ENCODE measurements at regions not wholly inside any gene's neighbourhood (a gene's known extent, or its start where the extent isn't known, plus 50 kb on each side); places are given as distances from the start of the nearest gene placed in this dataset.

DNA sequence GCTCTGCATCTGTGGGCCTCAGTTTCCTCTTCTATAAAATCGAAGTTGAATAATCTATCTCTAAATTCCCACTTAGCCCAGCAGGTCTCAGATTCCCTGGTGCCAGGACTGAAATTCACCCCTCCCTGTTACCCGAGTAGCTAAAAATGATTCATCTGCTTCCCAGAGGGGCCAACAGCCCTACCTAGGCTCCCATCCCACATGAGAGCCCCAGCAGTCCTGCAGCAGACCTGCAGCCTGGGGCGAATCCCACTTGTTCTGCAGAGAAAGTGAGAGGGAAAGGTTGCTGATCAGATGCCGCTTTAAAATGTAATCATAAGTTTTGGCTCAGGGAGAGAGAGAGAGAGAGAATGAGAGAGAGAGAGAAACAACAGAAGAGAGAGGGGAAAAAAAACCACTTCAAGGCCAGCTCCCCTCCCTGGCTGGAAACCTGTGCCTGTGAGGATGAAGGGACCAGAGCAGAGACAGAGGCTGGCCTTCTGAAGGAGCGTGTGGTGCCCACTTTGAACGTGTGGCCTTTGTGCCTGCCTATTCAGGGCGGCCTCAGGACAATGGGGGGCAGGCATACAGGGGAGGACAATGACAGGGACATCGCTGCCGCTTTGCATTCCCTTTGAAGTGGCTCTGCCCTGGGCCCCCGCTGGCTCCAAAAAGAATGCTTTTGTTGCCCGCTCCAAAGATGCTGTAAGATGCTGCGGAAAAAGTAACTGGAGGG, 85.2 kb upstream of the NKD1 start:
- DNase-seq (ENCODE audit: low spot score) (no peak), ATAC-seq (ENCODE audit: insufficient number of reproducible peaks, low FRiP score, low read depth) (no peak)
- H3K4me3 ChIP-seq = no peak overlapping the region
- TF ChIP-seq, protein P1, sequence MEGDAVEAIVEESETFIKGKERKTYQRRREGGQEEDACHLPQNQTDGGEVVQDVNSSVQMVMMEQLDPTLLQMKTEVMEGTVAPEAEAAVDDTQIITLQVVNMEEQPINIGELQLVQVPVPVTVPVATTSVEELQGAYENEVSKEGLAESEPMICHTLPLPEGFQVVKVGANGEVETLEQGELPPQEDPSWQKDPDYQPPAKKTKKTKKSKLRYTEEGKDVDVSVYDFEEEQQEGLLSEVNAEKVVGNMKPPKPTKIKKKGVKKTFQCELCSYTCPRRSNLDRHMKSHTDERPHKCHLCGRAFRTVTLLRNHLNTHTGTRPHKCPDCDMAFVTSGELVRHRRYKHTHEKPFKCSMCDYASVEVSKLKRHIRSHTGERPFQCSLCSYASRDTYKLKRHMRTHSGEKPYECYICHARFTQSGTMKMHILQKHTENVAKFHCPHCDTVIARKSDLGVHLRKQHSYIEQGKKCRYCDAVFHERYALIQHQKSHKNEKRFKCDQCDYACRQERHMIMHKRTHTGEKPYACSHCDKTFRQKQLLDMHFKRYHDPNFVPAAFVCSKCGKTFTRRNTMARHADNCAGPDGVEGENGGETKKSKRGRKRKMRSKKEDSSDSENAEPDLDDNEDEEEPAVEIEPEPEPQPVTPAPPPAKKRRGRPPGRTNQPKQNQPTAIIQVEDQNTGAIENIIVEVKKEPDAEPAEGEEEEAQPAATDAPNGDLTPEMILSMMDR (IDR thresholded peaks at IDR 0.05) = no peak
- H3K36me3 ChIP-seq = no peaks in the 10 kb centered on the region
- H3K27me3 ChIP-seq (replicated peaks; ENCODE audit: insufficient read depth) = no peaks in the 10 kb centered on the region
- H3K9me3 ChIP-seq = no peaks in the 10 kb centered on the region
- no peak overlapping the region for H3K27ac ChIP-seq
- H3K4me1 ChIP-seq (ENCODE audit: control insufficient read depth in 1 of 2, low read depth in 2 of 2) = peaks cover 0 to 4% of the 10 kb centered on the region in 2 donors

DNA sequence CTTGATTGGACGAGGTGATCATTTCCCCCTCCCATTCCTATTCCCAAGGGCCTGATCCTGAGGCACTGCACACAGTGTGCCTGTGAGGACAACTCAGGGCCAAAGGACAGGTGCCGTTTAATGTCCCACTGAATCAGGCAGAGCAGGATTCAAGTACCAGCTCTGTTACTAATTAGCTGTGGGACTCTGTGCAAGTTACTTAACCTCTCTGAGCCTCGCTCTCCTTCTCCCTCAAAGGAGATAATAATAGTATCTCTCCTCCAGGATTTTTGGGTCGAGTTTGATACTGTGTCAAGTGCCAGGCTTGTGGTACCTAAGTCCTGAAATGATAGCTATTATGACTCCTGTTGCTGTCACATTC, 86.8 kb upstream of the NKD1 start:
- Histone ChIP-seq H3K4me3 (no peak overlapping the region), H3K9me3 (no peaks in the 10 kb centered on the region), H3K4me1 (ENCODE audit: control insufficient read depth in 1 of 2, low read depth in 2 of 2) (no peaks in the 10 kb centered on the region), H3K36me3 (no peaks in the 10 kb centered on the region), H3K27me3 (replicated peaks; ENCODE audit: insufficient read depth) (no peaks in the 10 kb centered on the region), H3K27ac (no peak overlapping the region)
- DNase-seq (ENCODE audit: low spot score) (no peak), ATAC-seq (ENCODE audit: insufficient number of reproducible peaks, low FRiP score, low read depth) (no peak)
- TF ChIP-seq, protein P1 (IDR thresholded peaks at IDR 0.05) = no peak

DNA sequence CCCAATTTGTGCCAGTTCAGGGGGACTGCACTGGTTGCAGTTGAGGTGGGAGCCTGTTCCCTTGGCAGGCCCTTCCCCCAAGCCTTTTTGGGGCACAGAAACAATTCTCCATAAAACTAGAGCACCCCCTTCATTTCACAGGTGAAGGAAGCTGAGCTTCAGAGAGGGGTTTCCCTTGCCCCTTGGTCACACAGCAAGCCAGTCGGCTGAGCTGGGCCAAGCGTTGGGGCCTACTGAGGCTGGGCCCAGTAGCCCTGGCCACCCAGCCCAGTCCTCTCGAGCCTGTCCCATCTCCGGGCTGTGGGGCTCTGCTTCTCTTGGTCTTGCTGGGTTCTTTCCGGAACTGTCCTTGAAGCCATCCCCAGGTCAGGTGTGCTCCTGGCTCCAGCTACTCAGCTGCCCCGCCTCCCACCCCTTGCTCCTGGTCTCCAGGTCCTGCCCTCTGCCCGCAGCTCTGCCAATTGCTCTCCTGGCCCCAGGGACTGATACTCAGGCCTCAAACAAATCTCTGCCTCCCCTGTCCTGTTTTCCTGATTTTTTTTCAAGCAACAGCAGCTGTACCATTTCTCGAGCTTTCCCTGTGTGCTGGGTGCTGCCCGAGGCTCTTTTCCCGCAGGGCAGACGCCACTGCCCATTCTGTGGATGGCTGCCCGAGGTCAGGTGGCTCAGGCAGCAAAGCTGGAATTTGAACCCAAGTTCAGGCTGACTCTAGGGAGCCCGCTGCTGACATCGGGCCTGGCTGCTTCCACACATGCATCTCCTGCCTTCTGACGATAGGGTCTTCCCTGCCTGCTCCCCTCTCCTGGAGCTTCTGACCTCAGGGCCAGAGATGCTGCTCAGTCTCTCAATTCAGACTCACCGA, 87.4 kb upstream of the NKD1 start:
- Histone ChIP-seq H3K4me3 (no peak overlapping the region), H3K27ac (no peak overlapping the region), H3K9me3 (no peaks in the 10 kb centered on the region), H3K27me3 (replicated peaks; ENCODE audit: insufficient read depth) (no peaks in the 10 kb centered on the region), H3K36me3 (no peaks in the 10 kb centered on the region), H3K4me1 (ENCODE audit: control insufficient read depth in 1 of 2, low read depth in 2 of 2) (no peaks in the 10 kb centered on the region)
- ATAC-seq (ENCODE audit: insufficient number of reproducible peaks, low FRiP score, low read depth) (no peak), DNase-seq (ENCODE audit: low spot score) (no peak)
- TF ChIP-seq, protein P1 (IDR thresholded peaks at IDR 0.05) = no peak

DNA sequence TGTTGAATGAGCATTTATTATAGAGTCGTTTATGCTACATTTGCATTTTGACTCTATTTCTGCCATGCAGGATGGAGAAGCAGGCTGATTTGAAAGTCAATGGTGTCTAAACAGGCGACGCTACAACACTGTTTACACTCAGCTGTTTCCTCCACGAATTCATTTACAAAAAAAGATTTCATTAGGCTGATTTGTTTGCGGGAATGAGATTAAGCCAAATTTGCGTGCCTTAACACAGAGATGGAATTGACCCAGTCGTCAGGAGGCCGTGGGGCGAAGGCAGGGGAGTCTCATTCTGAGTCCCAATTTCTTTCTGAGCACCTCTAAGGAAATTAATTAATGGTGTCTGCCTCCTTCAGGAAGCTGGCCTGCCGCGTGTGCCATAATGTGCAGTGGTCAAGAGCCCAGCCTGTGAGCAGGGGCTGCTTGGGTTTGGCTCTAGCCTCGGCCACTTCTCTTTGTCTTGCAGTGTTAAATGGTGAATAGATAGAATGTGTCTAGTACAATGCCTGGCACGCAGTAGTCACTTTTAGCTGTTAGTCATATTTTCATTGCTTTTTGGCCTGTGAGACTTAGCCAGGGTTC, 88.6 kb upstream of the NKD1 start:
- Histone ChIP-seq H3K27ac (no peak overlapping the region), H3K36me3 (no peaks in the 10 kb centered on the region), H3K27me3 (replicated peaks; ENCODE audit: insufficient read depth) (no peaks in the 10 kb centered on the region), H3K4me1 (ENCODE audit: control insufficient read depth in 1 of 2, low read depth in 2 of 2) (no peaks in the 10 kb centered on the region), H3K9me3 (no peaks in the 10 kb centered on the region), H3K4me3 (no peak overlapping the region)
- DNase-seq (ENCODE audit: low spot score) (no peak), ATAC-seq (ENCODE audit: insufficient number of reproducible peaks, low FRiP score, low read depth) (no peak)
- TF ChIP-seq, protein P1 (IDR thresholded peaks at IDR 0.05) = no peak

All from thoracic aorta (tissue), 2 donors.